ENCODE measurements at regions not wholly inside any gene's neighbourhood (a gene's known extent, or its start where the extent isn't known, plus 50 kb on each side); places are given as distances from the start of the nearest gene placed in this dataset.

GRCh38 chr13:54592201-54592600, 1563.6 kb downstream of the OLFM4 start:
- TF ChIP-seq FOXK2 (IDR thresholded peaks at IDR 0.05) (no peak), BHLHE40 (IDR thresholded peaks at IDR 0.05; ENCODE audit: borderline replicate concordance) (no peak), SP1 (IDR thresholded peaks at IDR 0.05) (no peak)
- TF ChIP-seq, protein P1, sequence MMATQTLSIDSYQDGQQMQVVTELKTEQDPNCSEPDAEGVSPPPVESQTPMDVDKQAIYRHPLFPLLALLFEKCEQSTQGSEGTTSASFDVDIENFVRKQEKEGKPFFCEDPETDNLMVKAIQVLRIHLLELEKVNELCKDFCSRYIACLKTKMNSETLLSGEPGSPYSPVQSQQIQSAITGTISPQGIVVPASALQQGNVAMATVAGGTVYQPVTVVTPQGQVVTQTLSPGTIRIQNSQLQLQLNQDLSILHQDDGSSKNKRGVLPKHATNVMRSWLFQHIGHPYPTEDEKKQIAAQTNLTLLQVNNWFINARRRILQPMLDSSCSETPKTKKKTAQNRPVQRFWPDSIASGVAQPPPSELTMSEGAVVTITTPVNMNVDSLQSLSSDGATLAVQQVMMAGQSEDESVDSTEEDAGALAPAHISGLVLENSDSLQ (IDR thresholded peaks at IDR 0.05) = no peak
